ENCODE measurements at regions not wholly inside any gene's neighbourhood (a gene's known extent, or its start where the extent isn't known, plus 50 kb on each side); places are given as distances from the start of the nearest gene placed in this dataset.

GRCh38 chr1:81435175-81435574 is 365.6 kb upstream of the ADGRL2 start:
- no peak for TF ChIP-seq ZNF704 (CRISPR knock-in tag; IDR thresholded peaks at IDR 0.05; ENCODE audit: borderline replicate concordance)
- no peak for TF ChIP-seq ASH2L (IDR thresholded peaks at IDR 0.05; ENCODE audit: insufficient read length, low read depth, low read length)
- TF ChIP-seq ZNF564 (CRISPR knock-in tag; IDR thresholded peaks at IDR 0.05) = no peak
- no peak for TF ChIP-seq ZBTB46 (CRISPR knock-in tag; IDR thresholded peaks at IDR 0.05; ENCODE audit: borderline replicate concordance)
- TF ChIP-seq MXD4 (CRISPR knock-in tag; IDR thresholded peaks at IDR 0.05) = no peak
- TF ChIP-seq KLF16 (CRISPR knock-in tag; IDR thresholded peaks at IDR 0.05) = no peak
- TF ChIP-seq, protein P1, sequence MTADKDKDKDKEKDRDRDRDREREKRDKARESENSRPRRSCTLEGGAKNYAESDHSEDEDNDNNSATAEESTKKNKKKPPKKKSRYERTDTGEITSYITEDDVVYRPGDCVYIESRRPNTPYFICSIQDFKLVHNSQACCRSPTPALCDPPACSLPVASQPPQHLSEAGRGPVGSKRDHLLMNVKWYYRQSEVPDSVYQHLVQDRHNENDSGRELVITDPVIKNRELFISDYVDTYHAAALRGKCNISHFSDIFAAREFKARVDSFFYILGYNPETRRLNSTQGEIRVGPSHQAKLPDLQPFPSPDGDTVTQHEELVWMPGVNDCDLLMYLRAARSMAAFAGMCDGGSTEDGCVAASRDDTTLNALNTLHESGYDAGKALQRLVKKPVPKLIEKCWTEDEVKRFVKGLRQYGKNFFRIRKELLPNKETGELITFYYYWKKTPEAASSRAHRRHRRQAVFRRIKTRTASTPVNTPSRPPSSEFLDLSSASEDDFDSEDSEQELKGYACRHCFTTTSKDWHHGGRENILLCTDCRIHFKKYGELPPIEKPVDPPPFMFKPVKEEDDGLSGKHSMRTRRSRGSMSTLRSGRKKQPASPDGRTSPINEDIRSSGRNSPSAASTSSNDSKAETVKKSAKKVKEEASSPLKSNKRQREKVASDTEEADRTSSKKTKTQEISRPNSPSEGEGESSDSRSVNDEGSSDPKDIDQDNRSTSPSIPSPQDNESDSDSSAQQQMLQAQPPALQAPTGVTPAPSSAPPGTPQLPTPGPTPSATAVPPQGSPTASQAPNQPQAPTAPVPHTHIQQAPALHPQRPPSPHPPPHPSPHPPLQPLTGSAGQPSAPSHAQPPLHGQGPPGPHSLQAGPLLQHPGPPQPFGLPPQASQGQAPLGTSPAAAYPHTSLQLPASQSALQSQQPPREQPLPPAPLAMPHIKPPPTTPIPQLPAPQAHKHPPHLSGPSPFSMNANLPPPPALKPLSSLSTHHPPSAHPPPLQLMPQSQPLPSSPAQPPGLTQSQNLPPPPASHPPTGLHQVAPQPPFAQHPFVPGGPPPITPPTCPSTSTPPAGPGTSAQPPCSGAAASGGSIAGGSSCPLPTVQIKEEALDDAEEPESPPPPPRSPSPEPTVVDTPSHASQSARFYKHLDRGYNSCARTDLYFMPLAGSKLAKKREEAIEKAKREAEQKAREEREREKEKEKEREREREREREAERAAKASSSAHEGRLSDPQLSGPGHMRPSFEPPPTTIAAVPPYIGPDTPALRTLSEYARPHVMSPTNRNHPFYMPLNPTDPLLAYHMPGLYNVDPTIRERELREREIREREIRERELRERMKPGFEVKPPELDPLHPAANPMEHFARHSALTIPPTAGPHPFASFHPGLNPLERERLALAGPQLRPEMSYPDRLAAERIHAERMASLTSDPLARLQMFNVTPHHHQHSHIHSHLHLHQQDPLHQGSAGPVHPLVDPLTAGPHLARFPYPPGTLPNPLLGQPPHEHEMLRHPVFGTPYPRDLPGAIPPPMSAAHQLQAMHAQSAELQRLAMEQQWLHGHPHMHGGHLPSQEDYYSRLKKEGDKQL (CRISPR knock-in tag; IDR thresholded peaks at IDR 0.05; ENCODE audit: low read depth) = no peak
- TF ChIP-seq PITX1 (CRISPR knock-in tag; IDR thresholded peaks at IDR 0.05) = no peak
- no peak for TF ChIP-seq IKZF5 (CRISPR knock-in tag; IDR thresholded peaks at IDR 0.05)
- TF ChIP-seq ATF7-NPFF (CRISPR knock-in tag; IDR thresholded peaks at IDR 0.05; ENCODE audit: low read depth) = no peak
- TF ChIP-seq SRSF4 (IDR thresholded peaks at IDR 0.05; ENCODE audit: low read depth, low read length, poor library complexity, severe bottlenecking) = no peak
- in situ Hi-C loops (cut with HindIII; ENCODE audit: extremely low pct_ligation_motif_present, low pct_unique_long_range_greater_than_20kb) (no loop called here), intact Hi-C loops (cut with micrococcal nuclease; ENCODE audit: unreplicated experiment) (no loop called here)
- no peak overlapping the region for H3K27ac ChIP-seq (ENCODE audit: extremely low read length, insufficient read depth, low read length)
- FAIRE-seq (no peak), DNase-seq (ENCODE audit: low spot score) (no peak), ATAC-seq (no peak)
- H3K4me2 ChIP-seq (ENCODE audit: low read depth, low read length) = no peak overlapping the region
- peaks cover 17% of the 10 kb centered on the region; the same call in 1 of the 2 replicates for H3K9me3 ChIP-seq (ENCODE audit: low read length)
- no peaks in the 10 kb centered on the region for H3K79me2 ChIP-seq (ENCODE audit: insufficient read depth, low read length)
- ChIA-PET CTCF (ENCODE audit: low intra/inter-chr PET ratio, low total read pairs) (no interaction called here), POLR2A (no interaction called here)
- H3K9ac ChIP-seq (ENCODE audit: insufficient read depth, low read depth, low read length) = no peak overlapping the region
- no peaks in the 10 kb centered on the region for H3K36me3 ChIP-seq (replicated peaks in 1 of 2; ENCODE audit: control insufficient read depth in 1 of 2, insufficient read depth in 2 of 2, low read length in 2 of 2)
- WGBS (ENCODE audit: low lambda C conversion rate) = 3% methylated on average over 1 of the region's 1 CpG
- H2AFZ ChIP-seq (ENCODE audit: low read length) = no peak overlapping the region
- no peaks in the 10 kb centered on the region; a peak in 1 of 5 replicates for H3K27me3 ChIP-seq (ENCODE audit: control insufficient read depth in 1 of 2, insufficient read depth in 2 of 2, low read length in 2 of 2)
- H4K20me1 ChIP-seq (ENCODE audit: insufficient read depth, low read length) = no peaks in the 10 kb centered on the region
- no peaks in the 10 kb centered on the region for H3K4me1 ChIP-seq (ENCODE audit: insufficient read depth, low read length)
- BruUV-seq (replicated peaks) = no TSS peak
- H3K4me3 ChIP-seq (replicated peaks in 1 of 3; ENCODE audit: insufficient read depth in 1 of 3, low read depth in 2 of 3, low read length in 3 of 3) = no peak overlapping the region

Data from HepG2 (cell line).